ENCODE measurements at regions not wholly inside any gene's neighbourhood (a gene's known extent, or its start where the extent isn't known, plus 50 kb on each side); places are given as distances from the start of the nearest gene placed in this dataset.
"Not testable (repeated sequence)": the region's sequence is repeated elsewhere in the genome, so short reads cannot be mapped to it uniquely, and the experiment has no call there.

- Histone ChIP-seq H3K36me3 (ENCODE audit: control insufficient read depth, insufficient read depth, low read length) (no peaks in the 10 kb centered on the region), H3K27ac (ENCODE audit: low read depth, low read length) (no peak overlapping the region), H3K27me3 (ENCODE audit: control insufficient read depth, insufficient read depth, low read length) (no peaks in the 10 kb centered on the region), H3K4me3 (ENCODE audit: low read depth, low read length) (no peak overlapping the region), H3K4me1 (ENCODE audit: control insufficient read depth, insufficient read depth, low read length) (no peaks in the 10 kb centered on the region), H3K9me3 (ENCODE audit: control insufficient read depth, insufficient read depth, low read depth, low read length) (no peaks in the 10 kb centered on the region), H3K9ac (ENCODE audit: low read length) (no peak overlapping the region)
Measured at GRCh38 chr9:21605489-21605931, 123.4 kb upstream of the IFNE start.

- H3K9ac ChIP-seq (ENCODE audit: low read length) = no peak overlapping the region
- H3K4me3 ChIP-seq (ENCODE audit: low read depth, low read length) = no peak overlapping the region
- no peaks in the 10 kb centered on the region for H3K27me3 ChIP-seq (ENCODE audit: control insufficient read depth, insufficient read depth, low read length)
- H3K4me1 ChIP-seq (ENCODE audit: control insufficient read depth, insufficient read depth, low read length) = no peaks in the 10 kb centered on the region
- H3K27ac ChIP-seq (ENCODE audit: low read depth, low read length) = no peak overlapping the region
- H3K9me3 ChIP-seq (ENCODE audit: control insufficient read depth, insufficient read depth, low read depth, low read length) = no peaks in the 10 kb centered on the region
- no peaks in the 10 kb centered on the region for H3K36me3 ChIP-seq (ENCODE audit: control insufficient read depth, insufficient read depth, low read length)
Measured at GRCh38 chr9:21607576-21607975, 125.5 kb upstream of the IFNE start.

- H3K4me1 ChIP-seq (ENCODE audit: control insufficient read depth, insufficient read depth, low read length) = no peaks in the 10 kb centered on the region
- H3K27me3 ChIP-seq (ENCODE audit: control insufficient read depth, insufficient read depth, low read length) = no peaks in the 10 kb centered on the region
- no peak overlapping the region for H3K27ac ChIP-seq (ENCODE audit: low read depth, low read length)
- H3K9ac ChIP-seq (ENCODE audit: low read length) = no peak overlapping the region
- H3K9me3 ChIP-seq (ENCODE audit: control insufficient read depth, insufficient read depth, low read depth, low read length) = no peaks in the 10 kb centered on the region
- H3K36me3 ChIP-seq (ENCODE audit: control insufficient read depth, insufficient read depth, low read length) = no peaks in the 10 kb centered on the region
- no peak overlapping the region for H3K4me3 ChIP-seq (ENCODE audit: low read depth, low read length)
Measured at GRCh38 chr9:21608200-21608599, 126.1 kb upstream of the IFNE start.

- H3K27ac ChIP-seq (ENCODE audit: low read depth, low read length) = no peak overlapping the region
- H3K9me3 ChIP-seq (ENCODE audit: control insufficient read depth, insufficient read depth, low read depth, low read length) = no peaks in the 10 kb centered on the region
- no peak overlapping the region for H3K4me3 ChIP-seq (ENCODE audit: low read depth, low read length)
- H3K36me3 ChIP-seq (ENCODE audit: control insufficient read depth, insufficient read depth, low read length) = no peaks in the 10 kb centered on the region
- no peak overlapping the region for H3K9ac ChIP-seq (ENCODE audit: low read length)
- 0 out of 2 replicates have a peak, but pooled peaks cover under 1% of the 10 kb centered on the region for H3K4me1 ChIP-seq (ENCODE audit: control insufficient read depth, insufficient read depth, low read length)
- no peaks in the 10 kb centered on the region for H3K27me3 ChIP-seq (ENCODE audit: control insufficient read depth, insufficient read depth, low read length)
Measured at GRCh38 chr9:21609506-21609905, 127.4 kb upstream of the IFNE start.

- no peak overlapping the region for H3K27ac ChIP-seq (ENCODE audit: low read depth, low read length)
- no peaks in the 10 kb centered on the region for H3K27me3 ChIP-seq (ENCODE audit: control insufficient read depth, insufficient read depth, low read length)
- no peaks in the 10 kb centered on the region for H3K9me3 ChIP-seq (ENCODE audit: control insufficient read depth, insufficient read depth, low read depth, low read length)
- no peak overlapping the region for H3K9ac ChIP-seq (ENCODE audit: low read length)
- no peaks in the 10 kb centered on the region for H3K36me3 ChIP-seq (ENCODE audit: control insufficient read depth, insufficient read depth, low read length)
- H3K4me3 ChIP-seq (ENCODE audit: low read depth, low read length) = no peak overlapping the region
- peaks cover 19% of the 10 kb centered on the region for H3K4me1 ChIP-seq (ENCODE audit: control insufficient read depth, insufficient read depth, low read length)
Measured at GRCh38 chr9:21611891-21612290, 129.8 kb upstream of the IFNE start.

GRCh38 chr9:21615018-21615417 lies 132.9 kb upstream of the IFNE start:
- no peak overlapping the region for H3K9ac ChIP-seq (ENCODE audit: low read length)
- no peak overlapping the region for H3K4me3 ChIP-seq (ENCODE audit: low read depth, low read length)
- no peaks in the 10 kb centered on the region for H3K27me3 ChIP-seq (ENCODE audit: control insufficient read depth, insufficient read depth, low read length)
- no peaks in the 10 kb centered on the region for H3K36me3 ChIP-seq (ENCODE audit: control insufficient read depth, insufficient read depth, low read length)
- H3K9me3 ChIP-seq (ENCODE audit: control insufficient read depth, insufficient read depth, low read depth, low read length) = no peaks in the 10 kb centered on the region
- no peak overlapping the region for H3K27ac ChIP-seq (ENCODE audit: low read depth, low read length)
- H3K4me1 ChIP-seq (ENCODE audit: control insufficient read depth, insufficient read depth, low read length) = peaks cover 19% of the 10 kb centered on the region

- Histone ChIP-seq H3K9me3 (ENCODE audit: control insufficient read depth, insufficient read depth, low read depth, low read length) (no peaks in the 10 kb centered on the region), H3K4me1 (ENCODE audit: control insufficient read depth, insufficient read depth, low read length) (peaks cover 19% of the 10 kb centered on the region), H3K4me3 (ENCODE audit: low read depth, low read length) (no peak overlapping the region), H3K27ac (ENCODE audit: low read depth, low read length) (no peak overlapping the region), H3K9ac (ENCODE audit: low read length) (no peak overlapping the region), H3K27me3 (ENCODE audit: control insufficient read depth, insufficient read depth, low read length) (no peaks in the 10 kb centered on the region), H3K36me3 (ENCODE audit: control insufficient read depth, insufficient read depth, low read length) (no peaks in the 10 kb centered on the region)
Measured at GRCh38 chr9:21615446-21615845, 133.3 kb upstream of the IFNE start.

GRCh38 chr9:21616082-21616778 lies 134.1 kb upstream of the IFNE start:
- Histone ChIP-seq H3K9ac (ENCODE audit: low read length) (no peak overlapping the region), H3K36me3 (ENCODE audit: control insufficient read depth, insufficient read depth, low read length) (no peaks in the 10 kb centered on the region), H3K4me3 (ENCODE audit: low read depth, low read length) (no peak overlapping the region), H3K27ac (ENCODE audit: low read depth, low read length) (no peak overlapping the region), H3K4me1 (ENCODE audit: control insufficient read depth, insufficient read depth, low read length) (peaks cover 19% of the 10 kb centered on the region), H3K27me3 (ENCODE audit: control insufficient read depth, insufficient read depth, low read length) (no peaks in the 10 kb centered on the region), H3K9me3 (ENCODE audit: control insufficient read depth, insufficient read depth, low read depth, low read length) (no peaks in the 10 kb centered on the region)

GRCh38 chr9:21624675-21625644 lies 142.8 kb upstream of the IFNE start:
- no peaks in the 10 kb centered on the region for H3K9me3 ChIP-seq (ENCODE audit: control insufficient read depth, insufficient read depth, low read depth, low read length)
- H3K27ac ChIP-seq (ENCODE audit: low read depth, low read length) = no peak overlapping the region
- H3K4me3 ChIP-seq (ENCODE audit: low read depth, low read length) = no peak overlapping the region
- no peaks in the 10 kb centered on the region for H3K4me1 ChIP-seq (ENCODE audit: control insufficient read depth, insufficient read depth, low read length)
- no peaks in the 10 kb centered on the region for H3K36me3 ChIP-seq (ENCODE audit: control insufficient read depth, insufficient read depth, low read length)
- H3K9ac ChIP-seq (ENCODE audit: low read length) = no peak overlapping the region
- no peaks in the 10 kb centered on the region for H3K27me3 ChIP-seq (ENCODE audit: control insufficient read depth, insufficient read depth, low read length)

- Histone ChIP-seq H3K9ac (ENCODE audit: low read length) (no peak overlapping the region), H3K9me3 (ENCODE audit: control insufficient read depth, insufficient read depth, low read depth, low read length) (no peaks in the 10 kb centered on the region), H3K27ac (ENCODE audit: low read depth, low read length) (no peak overlapping the region), H3K36me3 (ENCODE audit: control insufficient read depth, insufficient read depth, low read length) (no peaks in the 10 kb centered on the region), H3K4me1 (ENCODE audit: control insufficient read depth, insufficient read depth, low read length) (no peaks in the 10 kb centered on the region), H3K27me3 (ENCODE audit: control insufficient read depth, insufficient read depth, low read length) (no peaks in the 10 kb centered on the region), H3K4me3 (ENCODE audit: low read depth, low read length) (no peak overlapping the region)
Measured at GRCh38 chr9:21626493-21626892, 144.4 kb upstream of the IFNE start.

GRCh38 chr9:21628954-21629353 lies 146.8 kb upstream of the IFNE start:
- H3K9ac ChIP-seq (ENCODE audit: low read length); H3K36me3 ChIP-seq (ENCODE audit: control insufficient read depth, insufficient read depth, low read length); H3K4me1 ChIP-seq (ENCODE audit: control insufficient read depth, insufficient read depth, low read length); H3K27ac ChIP-seq (ENCODE audit: low read depth, low read length); H3K9me3 ChIP-seq (ENCODE audit: control insufficient read depth, insufficient read depth, low read depth, low read length); H3K4me3 ChIP-seq (ENCODE audit: low read depth, low read length); H3K27me3 ChIP-seq (ENCODE audit: control insufficient read depth, insufficient read depth, low read length): not testable (repeated sequence)

All from HUES6 (cell line).